Astrocyte of the spinal cord (primary cell): ENCODE measurements at regions not wholly inside any gene's neighbourhood (a gene's known extent, or its start where the extent isn't known, plus 50 kb on each side); places are given as distances from the start of the nearest gene placed in this dataset.

ENCODE experiments used
- DNase-seq: peaks from one replicate; pipeline ENCODE4 v3.0.0; 2011; ENCODE audit warnings: low read depth, low spot score
- H3K4me3 ChIP-seq: 2 replicates; pipeline ENCODE4 v1.5.1; 2011; ENCODE audit warnings: low read depth, mild to moderate bottlenecking, low read length, moderate library complexity
- CTCF ChIP-seq: IDR thresholded peaks from 2 replicates; pipeline ENCODE4 v1.5.1; 2012; ENCODE audit warnings: low read depth, mild to moderate bottlenecking, low read length, inconsistent platforms
- in situ Hi-C: cut with HindIII; loops from 2 replicates; pipeline ENCODE4 v1.10.0; 2017; ENCODE audit warnings: low sequenced_read_pairs

GRCh38 chr3:103847081-103848062, 1412.6 kb downstream of the ZPLD1 start:
- TF ChIP-seq CTCF = no peak
- no peak for DNase-seq
- no peak overlapping the region for H3K4me3 ChIP-seq
- in situ Hi-C loops = no loop called here

- TF ChIP-seq CTCF = no peak
- H3K4me3 ChIP-seq = no peak overlapping the region
- no peak for DNase-seq
- in situ Hi-C loops = no loop called here
Observed at GRCh38 chr3:103851793-103852192, 1417.0 kb downstream of the ZPLD1 start.

GRCh38 chr3:103862415-103862814, 1427.6 kb downstream of the ZPLD1 start:
- TF ChIP-seq CTCF = no peak
- no peak overlapping the region for H3K4me3 ChIP-seq
- in situ Hi-C loops = no loop called here
- DNase-seq = no peak

GRCh38 chr3:103863381-103863780, 1428.6 kb downstream of the ZPLD1 start:
- in situ Hi-C loops = no loop called here
- DNase-seq = no peak
- no peak for TF ChIP-seq CTCF
- no peak overlapping the region for H3K4me3 ChIP-seq

GRCh38 chr3:103866113-103866512, 1431.3 kb downstream of the ZPLD1 start:
- in situ Hi-C loops = no loop called here
- no peak for TF ChIP-seq CTCF
- H3K4me3 ChIP-seq = no peak overlapping the region
- DNase-seq = no peak

- in situ Hi-C loops = no loop called here
- no peak for TF ChIP-seq CTCF
Observed at GRCh38 chr3:103873021-103873420, 1438.2 kb downstream of the ZPLD1 start.

More at GRCh38 chr3:103873021-103873420, 1438.2 kb downstream of the ZPLD1 start:
- no peak for DNase-seq
- H3K4me3 ChIP-seq = no peak overlapping the region
